MM.1S (cell line): ENCODE measurements at regions not wholly inside any gene's neighbourhood (a gene's known extent, or its start where the extent isn't known, plus 50 kb on each side); places are given as distances from the start of the nearest gene placed in this dataset.

Experiments used
- DNase-seq: peaks from one replicate; pipeline ENCODE4 v3.0.0-alpha.2; 2015
- H2AFZ ChIP-seq: fragments of 300-600 bp; sonication (generic); 2 replicates; pipeline ENCODE4 v1.6.0; 2016; ENCODE audit warnings: antibody characterized with exemption, low read length
- H3F3A ChIP-seq: fragments of 300-600 bp; sonication (generic); 2 replicates; pipeline ENCODE4 v1.6.1; 2016; ENCODE audit warnings: mild to moderate bottlenecking, antibody characterized with exemption, low read length, moderate library complexity, mixed read lengths; ENCODE audit not compliant: insufficient read depth
- H3K27ac ChIP-seq: fragments of 300-600 bp; sonication (generic); 2 replicates; pipeline ENCODE4 v1.5.1; 2016; ENCODE audit warnings: mild to moderate bottlenecking, low read length
- H3K27me3 ChIP-seq: fragments of 300-600 bp; sonication (generic); replicated peaks from 2 replicates; pipeline ENCODE4 v1.6.0; 2016; ENCODE audit warnings: low read length; ENCODE audit not compliant: insufficient read depth
- H3K36me3 ChIP-seq: fragments of 300-600 bp; sonication (generic); replicated peaks from 2 replicates; pipeline ENCODE4 v1.6.1; 2016; ENCODE audit warnings: mild to moderate bottlenecking, low read length, mixed read lengths; ENCODE audit not compliant: insufficient read depth
- H3K4me1 ChIP-seq: fragments of 300-600 bp; sonication (generic); 2 replicates; pipeline ENCODE4 v1.6.1; 2016; ENCODE audit warnings: low read length, mixed read lengths
- H3K4me2 ChIP-seq: fragments of 300-600 bp; sonication (generic); 2 replicates; pipeline ENCODE4 v1.6.0; 2016; ENCODE audit warnings: low read depth, low read length
- H3K4me3 ChIP-seq: fragments of 300-600 bp; sonication (generic); 2 replicates; pipeline ENCODE4 v1.5.1; 2016; ENCODE audit warnings: low read length, mixed read lengths
- H3K79me2 ChIP-seq: fragments of 300-600 bp; sonication (generic); 2 replicates; pipeline ENCODE4 v1.6.1; 2016; ENCODE audit warnings: mixed run types, low read length, mixed read lengths
- H3K9ac ChIP-seq: fragments of 300-600 bp; sonication (generic); 2 replicates; pipeline ENCODE4 v1.6.1; 2016; ENCODE audit warnings: low read length, mixed read lengths
- H3K9me2 ChIP-seq: fragments of 300-600 bp; sonication (generic); replicated peaks from 2 replicates; pipeline ENCODE4 v1.6.1; 2016; ENCODE audit warnings: mild to moderate bottlenecking, low read length, mixed read lengths; ENCODE audit not compliant: insufficient read depth
- H3K9me3 ChIP-seq: fragments of 300-600 bp; sonication (generic); replicated peaks from 2 replicates; pipeline ENCODE4 v1.6.1; 2016; ENCODE audit warnings: mild to moderate bottlenecking, low read length, mixed read lengths; ENCODE audit not compliant: insufficient read depth
- H4K20me1 ChIP-seq: fragments of 300-600 bp; sonication (generic); 2 replicates; pipeline ENCODE4 v1.6.1; 2016; ENCODE audit warnings: mild to moderate bottlenecking, low read length, moderate library complexity, mixed read lengths; ENCODE audit not compliant: insufficient read depth
- EZH2 ChIP-seq: fragments of 300-600 bp; sonication (generic); optimal IDR thresholded peaks from 2 replicates; pipeline ENCODE3; 2017; ENCODE audit warnings: low read depth, mild to moderate bottlenecking, antibody characterized with exemption, low read length, mixed read lengths
- EZH2phosphoT487 ChIP-seq: fragments of 300-600 bp; sonication (generic); IDR thresholded peaks from 2 replicates; pipeline ENCODE4 v1.6.1; 2018; ENCODE audit warnings: antibody characterized with exemption, low read length
- TF ChIP-seq, protein P1 (sequence below): fragments of 300-600 bp; sonication (generic); IDR thresholded peaks from 2 replicates; pipeline ENCODE4 v1.5.1; 2016; ENCODE audit warnings: antibody characterized with exemption, low read length, mixed read lengths

- Histone ChIP-seq H3K4me2 (no peak overlapping the region), H3K36me3 (no peaks in the 10 kb centered on the region), H3K4me1 (no peaks in the 10 kb centered on the region), H3K9me3 (no peaks in the 10 kb centered on the region), H4K20me1 (no peaks in the 10 kb centered on the region), H3K9ac (no peak overlapping the region), H3K9me2 (no peaks in the 10 kb centered on the region), H3K4me3 (no peak overlapping the region), H3K27ac (no peak overlapping the region), H2AFZ (no peak overlapping the region), H3K79me2 (no peaks in the 10 kb centered on the region), H3K27me3 (no peaks in the 10 kb centered on the region), H3F3A (no peaks in the 10 kb centered on the region)
- DNase-seq = no peak
- no peak for TF ChIP-seq EZH2
- TF ChIP-seq, protein P1, sequence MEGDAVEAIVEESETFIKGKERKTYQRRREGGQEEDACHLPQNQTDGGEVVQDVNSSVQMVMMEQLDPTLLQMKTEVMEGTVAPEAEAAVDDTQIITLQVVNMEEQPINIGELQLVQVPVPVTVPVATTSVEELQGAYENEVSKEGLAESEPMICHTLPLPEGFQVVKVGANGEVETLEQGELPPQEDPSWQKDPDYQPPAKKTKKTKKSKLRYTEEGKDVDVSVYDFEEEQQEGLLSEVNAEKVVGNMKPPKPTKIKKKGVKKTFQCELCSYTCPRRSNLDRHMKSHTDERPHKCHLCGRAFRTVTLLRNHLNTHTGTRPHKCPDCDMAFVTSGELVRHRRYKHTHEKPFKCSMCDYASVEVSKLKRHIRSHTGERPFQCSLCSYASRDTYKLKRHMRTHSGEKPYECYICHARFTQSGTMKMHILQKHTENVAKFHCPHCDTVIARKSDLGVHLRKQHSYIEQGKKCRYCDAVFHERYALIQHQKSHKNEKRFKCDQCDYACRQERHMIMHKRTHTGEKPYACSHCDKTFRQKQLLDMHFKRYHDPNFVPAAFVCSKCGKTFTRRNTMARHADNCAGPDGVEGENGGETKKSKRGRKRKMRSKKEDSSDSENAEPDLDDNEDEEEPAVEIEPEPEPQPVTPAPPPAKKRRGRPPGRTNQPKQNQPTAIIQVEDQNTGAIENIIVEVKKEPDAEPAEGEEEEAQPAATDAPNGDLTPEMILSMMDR = no peak
- no peak for TF ChIP-seq EZH2phosphoT487
These were observed 262.7 kb upstream of the TCF21 start for GRCh38 chr6:133626096-133626666.

DNA sequence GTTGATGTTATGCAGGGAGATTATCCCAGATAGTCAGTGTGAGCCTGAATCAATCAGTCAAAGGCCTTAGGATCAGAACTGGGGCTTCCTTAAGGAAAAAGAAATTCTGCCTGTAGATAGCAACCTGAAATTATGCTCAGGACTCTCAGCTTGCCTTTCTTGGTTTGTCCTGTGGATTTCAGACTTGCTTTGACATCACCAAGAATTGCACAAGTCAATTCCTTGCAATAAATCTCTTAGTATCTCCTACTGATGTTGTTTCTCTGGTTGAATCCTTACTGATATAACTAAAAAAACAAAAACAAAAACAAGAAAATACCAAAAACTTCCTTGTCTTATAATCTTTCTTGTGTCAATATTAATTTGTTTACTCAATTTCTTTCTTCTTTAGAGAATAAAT is 258.9 kb upstream of the TCF21 start:
- no peak for DNase-seq
- Histone ChIP-seq H3K4me2 (no peak overlapping the region), H3F3A (no peaks in the 10 kb centered on the region), H3K36me3 (no peaks in the 10 kb centered on the region), H3K27ac (no peak overlapping the region), H3K9ac (no peak overlapping the region), H3K9me3 (no peaks in the 10 kb centered on the region), H3K9me2 (no peaks in the 10 kb centered on the region), H2AFZ (no peak overlapping the region), H4K20me1 (no peaks in the 10 kb centered on the region), H3K27me3 (no peaks in the 10 kb centered on the region), H3K4me3 (no peak overlapping the region), H3K4me1 (no peaks in the 10 kb centered on the region), H3K79me2 (no peaks in the 10 kb centered on the region)
- TF ChIP-seq EZH2 (no peak), EZH2phosphoT487 (no peak)
- TF ChIP-seq, protein P1 = no peak

DNA sequence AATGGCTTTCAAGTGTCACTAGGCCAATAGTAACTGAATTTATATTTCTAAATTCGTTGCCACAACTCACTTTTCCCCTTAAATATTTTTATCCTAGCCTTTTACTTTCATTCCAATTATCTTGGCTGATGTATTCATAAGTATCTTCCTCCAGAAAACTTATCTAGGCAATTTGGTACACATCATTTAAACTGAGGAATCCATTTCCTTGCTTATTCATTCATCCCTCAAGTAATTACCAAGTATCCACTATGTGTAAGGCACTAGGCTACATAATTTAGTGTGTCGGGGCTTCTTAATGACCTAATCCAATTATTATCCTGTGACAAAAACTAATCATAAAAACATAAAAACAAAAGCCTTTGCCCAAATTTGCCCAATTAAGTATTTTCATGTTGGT is 258.3 kb upstream of the TCF21 start:
- no peaks in the 10 kb centered on the region for H3K27me3 ChIP-seq
- no peak for DNase-seq
- H3K4me2 ChIP-seq = no peak overlapping the region
- H3K4me1 ChIP-seq = no peaks in the 10 kb centered on the region
- H3K9ac ChIP-seq = no peak overlapping the region
- H3K79me2 ChIP-seq = no peaks in the 10 kb centered on the region
- no peaks in the 10 kb centered on the region for H4K20me1 ChIP-seq
- no peak overlapping the region for H2AFZ ChIP-seq
- H3K36me3 ChIP-seq = no peaks in the 10 kb centered on the region
- H3K27ac ChIP-seq = no peak overlapping the region
- H3K9me2 ChIP-seq = no peaks in the 10 kb centered on the region
- H3K9me3 ChIP-seq = no peaks in the 10 kb centered on the region
- TF ChIP-seq, protein P1 = no peak
- TF ChIP-seq EZH2phosphoT487 (no peak), EZH2 (no peak)
- H3F3A ChIP-seq = no peaks in the 10 kb centered on the region
- H3K4me3 ChIP-seq = no peak overlapping the region
